OCI-LY3 (cell line): ENCODE measurements at regions not wholly inside any gene's neighbourhood (a gene's known extent, or its start where the extent isn't known, plus 50 kb on each side); places are given as distances from the start of the nearest gene placed in this dataset.

Experiments used
- H2AFZ ChIP-seq: fragments of 200-600, 300-600 bp; shearing (Covaris generic); 2 replicates; pipeline ENCODE4 v1.6.0; 2014; ENCODE audit warnings: antibody characterized with exemption, low read depth, low read length
- H3K27ac ChIP-seq: fragments of 200-600, 300-600 bp; sonication (generic); 2 replicates; pipeline ENCODE4 v1.5.1; 2014; ENCODE audit warnings: mild to moderate bottlenecking, low read length, moderate library complexity, mixed read lengths
- H3K27me3 ChIP-seq: fragments of 200-600, 300-600 bp; sonication (generic); 2 replicates; pipeline ENCODE4 v1.6.1; 2014; ENCODE audit warnings: low read depth, low read length, mixed read lengths
- H3K36me3 ChIP-seq: fragments of 200-600, 300-600 bp; sonication (generic); replicated peaks from 2 replicates; pipeline ENCODE3; 2014; ENCODE audit warnings: low read depth, low read length, mixed read lengths
- H3K4me1 ChIP-seq: fragments of 300-600, 200-600 bp; sonication (generic); 2 replicates; pipeline ENCODE4 v1.6.1; 2014; ENCODE audit warnings: low read length, mixed read lengths
- H3K4me2 ChIP-seq: fragments of 200-600, 300-600 bp; sonication (generic); 2 replicates; pipeline ENCODE4 v1.6.1; 2014; ENCODE audit warnings: low read length, mixed read lengths
- H3K4me3 ChIP-seq: fragments of 300-600, 200-600 bp; sonication (generic); 2 replicates; pipeline ENCODE4 v1.5.1; 2014; ENCODE audit warnings: antibody characterized with exemption, mild to moderate bottlenecking, low read length, moderate library complexity
- H3K79me2 ChIP-seq: fragments of 300-600, 200-600 bp; shearing (Covaris generic); 2 replicates; pipeline ENCODE4 v1.6.1; 2014; ENCODE audit warnings: mild to moderate bottlenecking, low read length, mixed read lengths
- H3K9ac ChIP-seq: fragments of 300-600, 200-600 bp; shearing (Covaris generic); 2 replicates; pipeline ENCODE4 v1.6.0; 2014; ENCODE audit warnings: mild to moderate bottlenecking, low read length, moderate library complexity
- H3K9me3 ChIP-seq: fragments of 200-600, 300-600 bp; shearing (Covaris generic); 2 replicates; pipeline ENCODE4 v1.6.1; 2014; ENCODE audit warnings: low read length, mixed read lengths; ENCODE audit not compliant: insufficient read depth
- H4K20me1 ChIP-seq: fragments of 200-600, 300-600 bp; sonication (generic); 2 replicates; pipeline ENCODE4 v1.6.1; 2016; ENCODE audit warnings: low read length, mixed read lengths; ENCODE audit not compliant: insufficient read depth
- CTCF ChIP-seq: fragments of 200-600, 300-600 bp; sonication (generic); IDR thresholded peaks from 2 replicates; pipeline ENCODE4 v1.5.1; 2014; ENCODE audit warnings: antibody characterized with exemption, low read length, low read depth
- EZH2phosphoT487 ChIP-seq: fragments of 200-600 bp; shearing (Covaris generic); IDR thresholded peaks from 2 replicates; pipeline ENCODE4 v1.6.1; 2018; ENCODE audit warnings: antibody characterized with exemption, mixed run types, low read depth

GRCh38 chr3:74664606-74665005, 50.1 kb upstream of the CNTN3 start:
- Histone ChIP-seq H2AFZ (no peak overlapping the region), H3K4me2 (no peak overlapping the region), H3K4me3 (no peak overlapping the region), H3K27ac (no peak overlapping the region), H4K20me1 (no peaks in the 10 kb centered on the region), H3K9me3 (0 out of 2 replicates have a peak, but pooled peaks cover 14% of the 10 kb centered on the region), H3K9ac (no peak overlapping the region), H3K79me2 (no peaks in the 10 kb centered on the region), H3K4me1 (no peaks in the 10 kb centered on the region), H3K36me3 (no peaks in the 10 kb centered on the region), H3K27me3 (no peaks in the 10 kb centered on the region)
- TF ChIP-seq CTCF (no peak), EZH2phosphoT487 (no peak)
